D721Med (cell line): ENCODE measurements at regions not wholly inside any gene's neighbourhood (a gene's known extent, or its start where the extent isn't known, plus 50 kb on each side); places are given as distances from the start of the nearest gene placed in this dataset.

Source experiments
- DNase-seq: peaks from one replicate; pipeline ENCODE4 v3.0.0; 2011; ENCODE audit warnings: low spot score; ENCODE audit not compliant: insufficient read length
- FAIRE-seq: peaks from 2 replicates; lab custom pipeline; 2011; peaks lifted over from hg19 to GRCh38; lab: Jason Lieb, UNC
- TF ChIP-seq, protein P1 (sequence below): IDR thresholded peaks from 2 replicates; pipeline ENCODE4 v1.5.1; 2012; ENCODE audit warnings: mild to moderate bottlenecking, control low read depth; ENCODE audit not compliant: insufficient read depth; ENCODE audit errors: missing control alignments

DNA sequence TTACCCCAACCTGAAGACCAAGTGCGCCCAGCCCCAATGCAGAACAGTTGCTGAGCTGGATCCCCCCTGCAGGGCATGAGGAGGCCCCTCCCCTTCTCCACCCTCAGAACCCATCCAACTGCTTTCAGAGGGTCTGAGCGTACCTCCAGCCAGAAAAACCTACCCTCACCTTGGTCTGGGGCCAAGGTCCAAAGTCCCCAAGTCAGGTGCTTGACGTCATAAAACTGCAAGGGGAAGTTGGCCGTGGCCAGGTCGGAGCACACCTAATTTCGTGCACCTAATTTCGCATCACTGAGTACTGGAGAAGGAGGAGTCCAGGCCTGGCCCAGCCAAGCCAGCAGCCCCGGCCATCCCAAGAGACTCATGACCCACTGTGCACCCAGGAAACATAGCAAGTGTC is 289.8 kb downstream of the CTTN start:
- TF ChIP-seq, protein P1, sequence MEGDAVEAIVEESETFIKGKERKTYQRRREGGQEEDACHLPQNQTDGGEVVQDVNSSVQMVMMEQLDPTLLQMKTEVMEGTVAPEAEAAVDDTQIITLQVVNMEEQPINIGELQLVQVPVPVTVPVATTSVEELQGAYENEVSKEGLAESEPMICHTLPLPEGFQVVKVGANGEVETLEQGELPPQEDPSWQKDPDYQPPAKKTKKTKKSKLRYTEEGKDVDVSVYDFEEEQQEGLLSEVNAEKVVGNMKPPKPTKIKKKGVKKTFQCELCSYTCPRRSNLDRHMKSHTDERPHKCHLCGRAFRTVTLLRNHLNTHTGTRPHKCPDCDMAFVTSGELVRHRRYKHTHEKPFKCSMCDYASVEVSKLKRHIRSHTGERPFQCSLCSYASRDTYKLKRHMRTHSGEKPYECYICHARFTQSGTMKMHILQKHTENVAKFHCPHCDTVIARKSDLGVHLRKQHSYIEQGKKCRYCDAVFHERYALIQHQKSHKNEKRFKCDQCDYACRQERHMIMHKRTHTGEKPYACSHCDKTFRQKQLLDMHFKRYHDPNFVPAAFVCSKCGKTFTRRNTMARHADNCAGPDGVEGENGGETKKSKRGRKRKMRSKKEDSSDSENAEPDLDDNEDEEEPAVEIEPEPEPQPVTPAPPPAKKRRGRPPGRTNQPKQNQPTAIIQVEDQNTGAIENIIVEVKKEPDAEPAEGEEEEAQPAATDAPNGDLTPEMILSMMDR, result no peak
- FAIRE-seq (no peak), DNase-seq (no peak)

DNA sequence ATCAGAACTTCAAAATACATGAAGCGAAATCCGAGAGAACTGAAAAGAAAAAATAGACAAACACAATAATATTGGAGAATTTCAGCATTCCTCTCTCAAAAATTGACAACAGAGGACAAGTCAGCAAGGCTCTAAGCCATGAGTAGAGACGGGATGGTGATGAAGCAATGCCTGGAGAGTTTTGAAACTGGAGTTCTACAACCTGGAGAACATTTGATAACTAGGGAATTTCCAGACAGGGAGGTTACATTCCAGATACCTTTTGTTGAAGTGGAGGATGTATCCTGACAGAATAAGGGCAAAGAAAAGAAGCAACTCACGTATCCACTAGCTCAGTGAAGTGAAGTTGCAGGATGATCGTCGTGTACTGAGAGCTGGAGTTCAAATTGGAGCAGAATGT is 291.4 kb downstream of the CTTN start:
- DNase-seq (no peak), FAIRE-seq (no peak)
- TF ChIP-seq, protein P1, result no peak

DNA sequence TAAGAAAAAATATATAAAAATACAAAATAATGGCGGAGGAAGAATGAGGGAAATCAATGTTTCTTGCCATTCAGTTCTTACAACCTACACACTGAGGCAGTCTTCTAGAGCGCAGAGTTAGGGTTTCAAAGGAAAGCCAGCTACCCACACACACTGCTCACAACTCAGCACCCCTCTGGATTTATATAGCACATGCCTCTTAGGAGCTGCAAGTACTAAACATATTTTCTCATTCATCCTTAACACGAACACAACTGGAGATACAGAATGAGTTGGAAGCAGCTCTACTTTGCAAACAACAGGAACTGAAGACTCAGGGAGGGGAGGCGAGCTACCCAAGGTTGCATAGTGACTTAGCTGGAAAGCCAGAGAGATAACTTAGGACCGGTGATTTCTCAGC is 293.8 kb downstream of the CTTN start:
- DNase-seq (no peak), FAIRE-seq (no peak)
- TF ChIP-seq, protein P1, result no peak

DNA sequence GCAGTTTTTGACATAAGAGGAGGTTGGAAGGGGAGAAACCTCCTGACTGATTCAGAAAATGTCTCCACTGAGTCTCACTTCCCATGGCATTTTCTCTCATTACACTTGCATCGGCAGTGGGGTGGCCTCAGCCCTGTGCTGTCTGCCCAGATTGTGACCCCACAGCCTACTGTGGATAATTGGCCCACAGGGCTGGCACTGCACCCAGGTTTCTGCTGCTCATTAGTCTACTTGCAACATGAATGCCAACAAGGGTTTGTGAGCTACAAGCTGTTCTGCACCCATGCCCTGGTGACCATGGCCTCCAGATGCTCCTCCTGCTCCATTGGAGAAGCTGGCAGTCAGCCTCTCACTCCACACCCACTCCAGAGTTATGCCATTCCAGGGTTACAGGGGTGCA is 296.0 kb downstream of the CTTN start:
- DNase-seq (no peak), FAIRE-seq (no peak)

DNA sequence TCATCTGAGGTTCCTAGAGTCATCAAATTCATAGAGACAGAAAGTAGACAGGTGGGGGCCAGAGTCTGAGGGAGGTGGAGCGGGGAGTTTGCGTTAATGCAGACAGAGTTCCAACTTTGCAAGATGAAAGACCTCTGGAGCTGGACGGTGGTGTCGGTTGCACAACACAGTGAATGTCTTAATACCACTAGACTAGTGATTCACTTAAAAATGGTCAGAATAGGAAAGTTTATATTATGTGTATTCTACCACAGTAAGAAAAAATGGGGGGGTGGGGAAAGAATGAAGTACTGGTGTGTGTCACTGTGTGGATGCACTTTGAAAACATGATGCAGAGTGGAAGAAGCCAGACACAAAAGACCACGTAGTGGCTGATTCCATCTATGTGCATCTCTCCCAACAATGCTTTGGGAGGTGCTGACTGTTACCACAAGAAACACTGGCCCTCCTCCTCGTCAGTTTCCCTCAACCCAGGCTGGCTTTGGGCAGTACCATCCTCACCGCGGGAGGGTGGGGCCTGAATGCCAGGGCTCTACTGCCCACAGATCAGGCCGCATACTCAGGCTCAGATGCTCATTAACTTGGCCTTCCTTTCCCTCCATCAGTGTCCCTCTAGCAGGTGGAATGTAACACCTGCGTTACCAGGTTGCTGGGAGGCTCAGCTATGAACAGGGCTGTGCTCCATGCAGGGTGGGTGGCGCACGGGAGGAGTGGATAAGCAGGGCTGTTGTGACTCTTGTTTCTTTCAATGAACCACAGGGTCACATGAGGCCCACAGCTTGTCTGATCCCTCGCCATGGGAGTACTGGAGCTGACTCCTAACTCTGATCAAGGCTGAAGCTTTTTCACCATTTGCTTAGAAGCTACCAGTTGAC is 297.0 kb downstream of the CTTN start:
- FAIRE-seq, result no peak
- TF ChIP-seq, protein P1, result no peak
- no peak for DNase-seq

More for the DNA sequence above, 296.0 kb downstream of the CTTN start:
- TF ChIP-seq, protein P1, result no peak

DNA sequence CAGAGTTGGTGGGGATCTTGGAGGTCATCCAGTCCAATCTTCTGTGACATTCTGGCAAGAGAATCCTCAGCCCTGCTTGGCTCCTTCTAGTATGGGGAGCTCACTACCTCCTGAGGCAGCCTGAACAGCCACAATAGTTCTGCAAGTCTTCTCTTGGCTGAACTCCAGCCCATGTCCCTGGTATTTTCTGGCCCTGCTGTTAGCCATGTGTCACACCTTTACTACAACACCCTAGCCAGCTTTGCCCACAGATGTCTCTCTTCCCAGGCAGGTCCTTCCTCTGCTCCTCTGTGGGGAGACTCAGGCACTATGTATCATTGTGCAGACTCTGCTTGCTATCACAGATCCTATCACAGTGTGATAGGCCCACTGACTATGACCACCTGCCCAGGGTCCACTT is 297.7 kb downstream of the CTTN start:
- TF ChIP-seq, protein P1, result no peak
- FAIRE-seq (no peak), DNase-seq (no peak)

DNA sequence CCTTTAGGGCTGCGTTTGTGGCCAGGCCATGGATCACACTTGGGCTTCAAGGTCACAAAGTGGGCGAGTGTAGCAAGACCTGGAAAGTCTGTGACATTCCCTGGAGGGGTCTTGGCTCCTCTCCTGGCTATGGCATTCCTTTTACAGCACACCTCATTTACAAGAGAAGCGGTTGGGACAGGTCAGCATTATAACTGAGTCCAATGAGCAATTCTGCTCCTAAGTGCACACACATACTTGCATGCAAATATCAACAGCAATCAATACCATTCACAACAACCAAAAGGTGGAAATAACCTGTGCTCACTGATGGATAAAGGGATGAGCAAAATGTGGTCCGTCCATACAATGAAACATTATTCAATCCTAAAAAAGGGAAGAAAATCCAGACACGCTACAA is 298.2 kb downstream of the CTTN start:
- DNase-seq (no peak), FAIRE-seq (no peak)
- TF ChIP-seq, protein P1, result no peak
